Kidney (tissue), 13 donors: ENCODE measurements at regions not wholly inside any gene's neighbourhood (a gene's known extent, or its start where the extent isn't known, plus 50 kb on each side); places are given as distances from the start of the nearest gene placed in this dataset.

Experiments used
- DNase-seq, 5 donors: peaks; one replicate each; pipeline ENCODE4 v3.0.0-alpha.2; 2013 to 2020
- FAIRE-seq: peaks from 2 replicates; lab custom pipeline; 2012; peaks lifted over from hg19 to GRCh38; lab: Jason Lieb, UNC
- H3K27ac ChIP-seq, 2 donors: one replicate each; pipeline ENCODE4 v1.7.0; 2013; ENCODE audit warnings: low read depth in 2 of 2, low read length in 2 of 2, inconsistent platforms in 1 of 2
- H3K27me3 ChIP-seq: one replicate; pipeline ENCODE4 v1.7.1; 2013; ENCODE audit warnings: low read length, inconsistent platforms; ENCODE audit not compliant: control insufficient read depth, insufficient read depth
- H3K36me3 ChIP-seq, 3 donors: one replicate each; pipeline versions ENCODE4 v1.7.0 to v1.7.1; 2013; ENCODE audit warnings: low read length in 3 of 3, control low read depth in 1 of 3, inconsistent platforms in 1 of 3; ENCODE audit not compliant: insufficient read depth in 3 of 3, control insufficient read depth in 2 of 3
- H3K4me1 ChIP-seq, 3 donors: one replicate each; pipeline versions ENCODE4 v1.7.0 to v1.7.1; 2013; ENCODE audit warnings: low read length in 3 of 3, inconsistent platforms in 1 of 3, low read depth in 1 of 3; ENCODE audit not compliant: control insufficient read depth in 2 of 3, insufficient read depth in 2 of 3
- H3K4me3 ChIP-seq, 3 donors: one replicate each; pipeline versions ENCODE4 v1.7.0 to v1.8.1; 2013; ENCODE audit warnings: low read length in 3 of 3, control low read depth in 1 of 3, inconsistent platforms in 1 of 3
- H3K9ac ChIP-seq, 3 donors: one replicate each; pipeline versions ENCODE4 v1.7.0 to v1.7.1; 2013; ENCODE audit warnings: low read length in 3 of 3, control low read depth in 1 of 3, inconsistent platforms in 1 of 3
- H3K9me3 ChIP-seq, 3 donors: one replicate each; pipeline versions ENCODE4 v1.7.0 to v1.7.1; 2013; ENCODE audit warnings: low read length in 3 of 3, control low read depth in 1 of 3, inconsistent platforms in 1 of 3; ENCODE audit not compliant: control insufficient read depth in 2 of 3, insufficient read depth in 1 of 3
- CTCF ChIP-seq: IDR thresholded peaks from 3 replicates; pipeline ENCODE4 v1.5.1; 2012; ENCODE audit warnings: mild to moderate bottlenecking, moderate library complexity, borderline replicate concordance; ENCODE audit not compliant: insufficient read depth; ENCODE audit errors: extremely low read depth
- intact Hi-C: fragments of 100-400 bp; cut with DNase I; formaldehyde crosslinking; loops from one replicate; pipeline ENCODE4 v1.11.1; 2022
- donor health status: control.
- donor health status: control.
- donor health status: control.
- donor health status: control.
- donor health status: control.
- donor health status: DM: yes; HTN: yes; CAD: no.
- donor health status: Normal renal cell carcinoma (clear cell type).

GRCh38 chr6:169996378-169997051 lies 245.1 kb downstream of the ERMARD start:
- FAIRE-seq, result no peak
- no peak overlapping the region for H3K27ac ChIP-seq
- TF ChIP-seq CTCF, result no peak
- DNase-seq, result peak in 1 of 5 donors; percentile 3
- no peak overlapping the region for H3K4me3 ChIP-seq
- no peaks in the 10 kb centered on the region for H3K9me3 ChIP-seq
- H3K9ac ChIP-seq, result no peak overlapping the region
- no peaks in the 10 kb centered on the region for H3K27me3 ChIP-seq
- intact Hi-C loops, result no loop called here
- H3K4me1 ChIP-seq, result no peaks in the 10 kb centered on the region
- no peaks in the 10 kb centered on the region for H3K36me3 ChIP-seq

DNA sequence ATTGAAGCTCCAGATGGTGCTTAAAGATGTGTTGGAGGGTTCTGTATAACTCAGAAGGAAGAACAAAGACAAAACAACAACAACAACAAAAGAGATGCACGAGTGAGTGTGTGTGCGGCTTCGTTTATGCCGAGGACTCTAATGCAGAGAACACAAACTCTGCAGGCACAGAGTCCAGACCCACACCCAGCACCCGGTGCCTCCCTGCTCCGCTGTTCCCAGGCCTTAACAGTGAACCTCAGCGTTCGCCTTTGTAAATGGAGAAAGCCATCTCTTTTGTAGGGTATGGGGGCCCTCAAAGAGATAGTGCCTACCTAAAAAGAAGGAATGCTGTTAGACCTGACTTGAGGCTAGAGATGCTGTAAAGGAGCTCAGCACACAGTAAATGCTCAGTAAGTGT lies 243.3 kb downstream of the ERMARD start:
- Histone ChIP-seq H3K4me1 (no peaks in the 10 kb centered on the region), H3K36me3 (no peaks in the 10 kb centered on the region), H3K9me3 (no peaks in the 10 kb centered on the region), H3K4me3 (no peak overlapping the region), H3K27me3 (no peaks in the 10 kb centered on the region), H3K27ac (no peak overlapping the region), H3K9ac (no peak overlapping the region)
- DNase-seq (peak in 1 of 5 donors; percentile 1), FAIRE-seq (no peak)
- no peak for TF ChIP-seq CTCF
- intact Hi-C loops, result no loop called here

GRCh38 chr6:169993861-169994481 lies 242.5 kb downstream of the ERMARD start:
- Histone ChIP-seq H3K27ac (no peak overlapping the region), H3K4me1 (peaks cover 0 to 2% (median 0%) of the 10 kb centered on the region in 3 donors), H3K36me3 (peaks cover 0 to 3% (median 0%) of the 10 kb centered on the region in 3 donors), H3K27me3 (no peaks in the 10 kb centered on the region), H3K9me3 (no peaks in the 10 kb centered on the region), H3K9ac (no peak overlapping the region), H3K4me3 (no peak overlapping the region)
- FAIRE-seq, result no peak
- DNase-seq, result peak in 2 of 5 donors; percentile 6 to 60
- TF ChIP-seq CTCF, result no peak
- intact Hi-C loops, result no loop called here
